Astrocyte (in vitro differentiated cells and primary cell): ENCODE measurements at regions not wholly inside any gene's neighbourhood (a gene's known extent, or its start where the extent isn't known, plus 50 kb on each side); places are given as distances from the start of the nearest gene placed in this dataset.

Experiments used
- EZH2 ChIP-seq: IDR thresholded peaks from 2 replicates; pipeline ENCODE4 v1.6.1; 2012; ENCODE audit warnings: mild to moderate bottlenecking, low read length, inconsistent platforms; ENCODE audit not compliant: insufficient read depth
- TF ChIP-seq, protein P1 (sequence below): IDR thresholded peaks from 2 replicates; pipeline ENCODE4 v1.5.1; 2011; ENCODE audit warnings: low read depth, mild to moderate bottlenecking, inconsistent platforms, low read length, moderate library complexity; ENCODE audit not compliant: insufficient read depth

DNA sequence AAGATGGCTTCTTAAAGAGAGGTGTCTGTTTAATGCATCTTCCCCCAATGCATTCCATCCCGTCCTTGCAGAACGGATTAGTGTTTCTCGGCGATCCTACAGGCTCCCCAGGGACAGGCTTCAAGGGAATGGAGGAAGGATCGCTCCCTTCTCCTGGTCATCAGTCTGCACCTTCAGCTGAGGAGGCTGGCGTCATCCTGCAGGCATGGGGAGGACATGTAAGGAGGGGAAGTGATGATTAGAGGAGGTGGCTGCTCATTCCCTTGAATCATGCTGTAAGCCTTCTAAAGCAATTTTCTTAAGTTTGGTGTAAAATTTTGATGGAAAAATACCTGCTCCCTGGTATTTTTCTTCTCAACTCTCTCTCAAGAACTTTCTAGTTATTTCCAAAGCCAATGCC is 603.6 kb downstream of the NPHP4 start:
- TF ChIP-seq, protein P1, sequence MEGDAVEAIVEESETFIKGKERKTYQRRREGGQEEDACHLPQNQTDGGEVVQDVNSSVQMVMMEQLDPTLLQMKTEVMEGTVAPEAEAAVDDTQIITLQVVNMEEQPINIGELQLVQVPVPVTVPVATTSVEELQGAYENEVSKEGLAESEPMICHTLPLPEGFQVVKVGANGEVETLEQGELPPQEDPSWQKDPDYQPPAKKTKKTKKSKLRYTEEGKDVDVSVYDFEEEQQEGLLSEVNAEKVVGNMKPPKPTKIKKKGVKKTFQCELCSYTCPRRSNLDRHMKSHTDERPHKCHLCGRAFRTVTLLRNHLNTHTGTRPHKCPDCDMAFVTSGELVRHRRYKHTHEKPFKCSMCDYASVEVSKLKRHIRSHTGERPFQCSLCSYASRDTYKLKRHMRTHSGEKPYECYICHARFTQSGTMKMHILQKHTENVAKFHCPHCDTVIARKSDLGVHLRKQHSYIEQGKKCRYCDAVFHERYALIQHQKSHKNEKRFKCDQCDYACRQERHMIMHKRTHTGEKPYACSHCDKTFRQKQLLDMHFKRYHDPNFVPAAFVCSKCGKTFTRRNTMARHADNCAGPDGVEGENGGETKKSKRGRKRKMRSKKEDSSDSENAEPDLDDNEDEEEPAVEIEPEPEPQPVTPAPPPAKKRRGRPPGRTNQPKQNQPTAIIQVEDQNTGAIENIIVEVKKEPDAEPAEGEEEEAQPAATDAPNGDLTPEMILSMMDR, result no peak
- no peak for TF ChIP-seq EZH2
